Eye (tissue), 1 donor: ENCODE measurements at regions not wholly inside any gene's neighbourhood (a gene's known extent, or its start where the extent isn't known, plus 50 kb on each side); places are given as distances from the start of the nearest gene placed in this dataset.

Experiments
- DNase-seq: peaks from one replicate; pipeline ENCODE4 v3.0.0-alpha.2; 2015

DNA sequence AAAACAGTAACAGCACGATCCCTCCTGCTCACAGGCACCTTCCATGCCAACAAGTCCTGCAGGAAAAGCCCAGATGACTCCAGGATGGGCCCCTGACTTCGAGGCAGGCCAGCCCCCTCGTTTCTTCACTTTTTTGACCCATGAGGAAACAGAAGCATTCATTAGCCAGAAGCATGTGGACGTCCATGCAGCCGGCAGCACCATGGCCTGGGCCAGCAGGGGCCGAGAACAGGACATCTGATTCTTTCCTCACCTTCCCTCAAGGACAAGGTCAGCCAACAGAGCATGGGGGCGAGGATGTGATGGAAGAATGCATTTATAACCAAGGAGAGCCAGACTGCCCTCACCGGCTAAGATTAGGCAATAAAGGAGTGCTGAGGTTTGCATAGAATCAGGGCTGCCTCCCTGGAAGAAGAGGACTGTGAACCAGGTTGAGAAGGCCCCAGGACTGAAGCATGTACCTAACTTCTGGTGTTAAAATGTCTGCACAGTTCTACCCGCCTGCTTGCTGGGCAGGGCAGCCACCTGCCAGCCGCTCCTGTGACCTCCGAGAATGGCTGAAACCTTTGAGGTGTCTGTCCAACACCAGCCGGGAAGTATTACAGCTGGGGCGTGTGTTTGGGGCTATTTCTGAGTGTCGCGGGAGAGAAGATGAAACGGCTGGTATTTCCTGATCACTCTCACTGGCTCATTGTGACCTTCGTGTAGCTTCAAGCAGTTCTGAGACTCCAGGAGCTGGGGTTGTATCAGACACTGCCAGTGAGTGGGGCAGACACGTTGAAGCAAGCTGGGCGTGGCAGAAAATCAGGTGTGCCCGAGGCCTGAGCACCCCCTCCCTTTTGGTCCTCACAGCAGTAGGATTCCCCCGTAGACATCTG, 94.0 kb upstream of the TNRC6C start:
- no peak for DNase-seq

DNA sequence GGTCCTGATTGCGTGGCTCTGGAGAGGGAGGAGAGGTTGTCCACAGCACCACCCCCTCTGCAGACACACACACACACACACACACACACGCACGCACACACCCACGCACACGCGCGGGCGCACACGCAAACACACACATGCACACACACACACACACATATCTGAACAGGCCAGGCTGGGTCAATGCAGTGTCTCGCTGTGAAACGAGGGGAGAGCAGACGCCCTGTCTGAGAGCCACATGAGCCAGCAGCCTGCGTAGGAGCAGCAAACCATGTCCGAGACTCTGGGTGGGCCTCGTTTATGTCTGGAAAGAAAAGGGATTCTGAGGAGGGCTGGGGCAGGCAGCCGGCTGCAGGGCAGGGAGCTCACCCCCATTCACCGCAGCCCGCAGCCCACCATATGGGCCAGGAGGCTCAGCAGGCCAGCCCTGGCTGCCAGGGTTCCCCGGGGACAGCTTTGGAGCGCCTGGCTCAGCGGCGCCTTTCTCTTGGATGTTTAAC, 93.3 kb upstream of the TNRC6C start:
- DNase-seq, result peak; percentile 67

GRCh38 chr17:77865716-77866115, 92.8 kb upstream of the TNRC6C start:
- DNase-seq, result no peak

DNA sequence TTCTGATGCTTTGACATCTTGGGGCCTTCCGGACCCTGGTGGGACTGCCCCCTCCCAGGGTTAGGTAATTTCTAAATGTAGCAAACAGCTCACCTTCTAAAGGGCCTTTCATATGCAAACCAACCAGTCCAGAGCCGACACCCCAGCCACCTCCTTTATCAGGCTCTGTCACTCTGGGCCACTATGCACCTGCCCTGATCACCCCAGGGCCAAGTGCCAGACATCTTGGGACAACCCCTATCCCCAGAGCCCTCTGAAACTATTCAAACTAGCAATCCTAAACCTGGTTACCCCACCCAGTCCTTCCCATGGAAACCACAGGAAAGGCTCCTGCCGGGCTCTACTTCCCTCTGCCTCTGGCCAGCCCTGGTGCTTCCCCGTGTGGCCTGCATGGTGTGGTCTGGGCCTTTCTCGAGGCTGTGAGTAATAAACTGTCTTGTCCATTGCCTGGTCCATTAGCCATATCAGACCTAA, 91.2 kb upstream of the TNRC6C start:
- DNase-seq, result no peak

GRCh38 chr17:77867976-77868713, 90.4 kb upstream of the TNRC6C start:
- DNase-seq, result no peak

DNA sequence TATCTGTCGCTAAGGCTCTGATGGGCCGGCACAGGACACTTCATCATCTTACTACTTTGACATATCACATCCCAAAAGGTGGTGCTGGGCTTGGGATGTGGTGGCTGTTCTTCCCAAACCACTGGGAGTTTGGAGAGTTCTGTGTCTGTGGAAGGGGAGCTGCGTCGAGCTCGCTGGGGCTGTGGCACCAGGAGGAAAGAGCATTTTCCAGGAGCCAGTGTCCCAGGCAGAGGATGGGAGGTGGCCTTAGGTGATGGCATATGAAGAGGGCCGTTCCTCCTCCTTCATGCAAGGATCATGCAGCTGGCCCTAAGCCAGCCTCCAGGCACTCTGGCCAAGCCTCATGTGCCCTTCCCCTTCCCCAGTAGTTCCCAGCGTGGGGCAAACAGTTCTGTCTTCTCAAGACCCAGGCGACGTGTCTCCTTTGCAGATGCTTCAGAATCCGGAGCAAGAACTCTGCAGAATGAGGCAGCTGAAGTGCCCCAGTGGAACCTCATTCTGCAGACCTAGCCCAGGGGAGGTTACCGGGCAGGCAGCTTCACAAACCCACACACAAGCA, 89.4 kb upstream of the TNRC6C start:
- DNase-seq, result no peak

DNA sequence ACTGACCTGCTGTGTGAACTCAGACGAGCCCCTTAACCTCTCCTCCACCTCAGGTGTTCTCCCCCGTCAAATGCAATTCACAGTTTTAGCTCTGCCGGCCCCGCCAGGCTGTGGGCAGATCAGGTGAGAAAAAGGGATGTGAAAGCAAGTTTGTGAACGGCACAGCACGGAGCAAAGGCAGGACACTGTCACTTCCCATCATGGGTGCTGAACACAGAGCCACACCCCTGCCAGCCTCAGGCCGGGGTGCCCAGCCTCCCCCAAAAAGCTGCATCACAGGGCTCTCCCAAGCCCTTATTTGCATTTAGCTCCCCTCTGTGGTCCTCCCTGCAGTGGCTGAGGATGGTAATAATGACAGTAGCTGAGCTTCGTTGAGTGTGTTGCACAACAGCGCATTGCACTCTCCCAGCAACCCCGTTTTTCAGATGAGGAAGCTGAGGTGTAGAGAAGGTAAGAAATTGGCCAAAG, 88.8 kb upstream of the TNRC6C start:
- no peak for DNase-seq

DNA sequence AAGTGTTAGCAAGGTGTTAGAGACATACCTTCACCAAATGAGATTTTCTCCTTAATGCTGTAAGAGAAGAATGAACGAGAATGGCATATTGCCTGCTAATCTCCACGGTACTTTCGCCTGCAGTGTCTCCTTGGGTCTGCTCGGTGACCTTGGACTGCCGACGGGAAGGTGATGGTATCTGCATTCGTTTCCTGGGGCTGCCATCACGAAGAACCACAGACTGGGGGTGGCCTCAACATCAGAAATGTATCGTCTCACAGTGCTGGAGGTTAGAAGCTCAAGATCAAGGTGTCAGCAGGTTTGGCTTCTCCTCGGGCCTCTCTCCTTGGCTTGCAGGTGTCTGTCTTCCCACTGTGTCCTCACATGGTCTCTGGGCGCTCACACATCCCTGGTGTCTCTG, 86.3 kb upstream of the TNRC6C start:
- DNase-seq, result no peak

- no peak for DNase-seq
Observed at GRCh38 chr17:77872714-77873499, 85.6 kb upstream of the TNRC6C start.

DNA sequence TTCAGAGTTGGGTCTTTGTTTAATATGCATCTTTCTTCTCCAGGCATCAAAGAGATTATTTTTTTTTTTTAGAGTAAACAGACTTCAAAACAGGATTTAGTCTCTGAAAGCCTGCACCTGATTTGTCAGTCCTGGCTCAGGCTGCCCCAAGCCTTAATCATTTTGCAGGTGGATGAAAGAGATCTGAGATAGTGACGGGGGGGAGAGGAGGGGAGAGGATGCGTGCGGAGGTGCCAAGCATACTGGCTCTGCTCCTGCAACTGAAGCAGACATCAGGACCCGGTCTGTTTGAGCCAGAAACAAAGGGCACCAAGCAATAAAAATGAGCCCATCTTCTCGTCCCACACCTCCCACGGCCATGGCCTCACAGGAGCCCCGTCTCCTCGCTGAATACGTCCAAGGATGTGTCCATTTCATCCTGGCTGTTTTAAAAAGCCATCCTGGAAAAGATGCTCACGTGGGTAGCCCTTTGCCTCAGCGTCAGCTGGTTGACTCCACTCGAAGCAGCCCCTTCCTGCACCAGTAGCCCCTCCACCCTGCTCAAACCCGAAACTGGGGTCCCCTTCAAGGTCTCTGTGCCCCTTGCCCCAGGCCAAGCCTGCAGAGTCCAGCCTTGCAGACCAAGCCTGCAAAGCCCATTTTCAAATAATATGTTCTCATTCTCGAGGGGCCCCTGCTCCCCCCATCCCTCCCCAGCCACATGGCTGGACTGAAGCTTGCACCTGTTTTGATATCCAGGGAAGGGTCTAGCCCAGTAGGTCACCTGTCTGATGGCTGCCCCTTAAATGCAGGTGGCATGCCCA, 84.8 kb upstream of the TNRC6C start:
- no peak for DNase-seq

GRCh38 chr17:77874303-77875050, 84.0 kb upstream of the TNRC6C start:
- DNase-seq, result no peak

DNA sequence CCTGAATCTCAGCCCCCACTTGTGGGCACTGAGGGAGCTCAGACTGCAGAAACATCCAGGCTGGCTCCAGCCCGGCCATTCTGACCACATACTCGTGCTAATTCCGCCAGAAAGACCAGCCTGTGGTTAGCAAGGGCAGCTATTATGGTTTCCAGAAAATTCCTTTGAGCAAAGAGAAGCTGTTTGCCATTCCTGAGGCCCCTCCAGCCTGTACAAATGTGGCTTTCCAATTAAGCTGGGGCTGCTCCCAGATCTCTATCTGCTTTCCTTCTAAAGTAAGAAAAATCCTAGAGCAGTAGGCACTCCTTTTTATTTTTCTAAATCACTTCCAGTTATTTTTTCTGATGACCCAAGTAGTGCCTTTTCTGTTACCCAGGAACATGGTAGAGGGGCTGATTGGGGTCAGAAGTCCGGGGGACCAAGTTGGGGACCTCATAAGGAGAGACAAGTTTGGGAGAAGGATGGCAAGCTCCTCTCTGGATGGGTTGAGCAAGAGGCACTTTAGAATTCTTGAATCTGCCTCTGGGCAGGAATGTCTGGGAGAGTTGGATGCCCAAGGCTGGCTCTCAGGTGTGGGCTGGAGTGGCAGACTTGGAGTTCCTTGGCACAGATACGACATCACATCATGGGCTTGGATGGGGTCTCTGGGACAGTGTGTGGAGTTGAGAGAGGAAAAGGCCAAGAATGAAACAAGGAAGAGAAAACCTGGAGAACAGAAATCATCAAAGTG, 83.3 kb upstream of the TNRC6C start:
- no peak for DNase-seq

- no peak for DNase-seq
Observed at GRCh38 chr17:77875881-77876509, 82.5 kb upstream of the TNRC6C start.

GRCh38 chr17:77877036-77877435, 81.5 kb upstream of the TNRC6C start:
- no peak for DNase-seq

- no peak for DNase-seq
Observed at GRCh38 chr17:77877646-77878355, 80.7 kb upstream of the TNRC6C start.

- no peak for DNase-seq
Observed at GRCh38 chr17:77879226-77879895, 79.1 kb upstream of the TNRC6C start.

DNA sequence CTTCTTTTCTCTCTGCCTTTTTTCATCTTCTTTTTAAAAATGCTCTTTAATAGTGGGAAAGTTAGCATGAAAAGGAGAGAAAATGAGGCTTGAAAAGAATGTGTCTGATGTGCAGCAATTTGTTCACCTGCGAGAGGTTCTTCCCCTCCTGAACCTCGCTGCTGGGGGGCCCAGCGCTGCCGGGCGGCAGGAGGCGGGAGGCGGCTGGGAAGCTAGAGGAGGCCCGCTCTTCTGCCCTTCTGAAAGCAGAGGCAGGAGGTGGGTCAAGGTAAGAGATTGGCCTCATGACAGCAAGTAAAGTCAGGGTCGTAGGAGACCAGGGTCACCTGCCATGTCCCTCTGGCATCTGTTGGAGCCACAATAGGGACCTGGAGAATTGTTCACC, 78.6 kb upstream of the TNRC6C start:
- DNase-seq, result no peak

DNA sequence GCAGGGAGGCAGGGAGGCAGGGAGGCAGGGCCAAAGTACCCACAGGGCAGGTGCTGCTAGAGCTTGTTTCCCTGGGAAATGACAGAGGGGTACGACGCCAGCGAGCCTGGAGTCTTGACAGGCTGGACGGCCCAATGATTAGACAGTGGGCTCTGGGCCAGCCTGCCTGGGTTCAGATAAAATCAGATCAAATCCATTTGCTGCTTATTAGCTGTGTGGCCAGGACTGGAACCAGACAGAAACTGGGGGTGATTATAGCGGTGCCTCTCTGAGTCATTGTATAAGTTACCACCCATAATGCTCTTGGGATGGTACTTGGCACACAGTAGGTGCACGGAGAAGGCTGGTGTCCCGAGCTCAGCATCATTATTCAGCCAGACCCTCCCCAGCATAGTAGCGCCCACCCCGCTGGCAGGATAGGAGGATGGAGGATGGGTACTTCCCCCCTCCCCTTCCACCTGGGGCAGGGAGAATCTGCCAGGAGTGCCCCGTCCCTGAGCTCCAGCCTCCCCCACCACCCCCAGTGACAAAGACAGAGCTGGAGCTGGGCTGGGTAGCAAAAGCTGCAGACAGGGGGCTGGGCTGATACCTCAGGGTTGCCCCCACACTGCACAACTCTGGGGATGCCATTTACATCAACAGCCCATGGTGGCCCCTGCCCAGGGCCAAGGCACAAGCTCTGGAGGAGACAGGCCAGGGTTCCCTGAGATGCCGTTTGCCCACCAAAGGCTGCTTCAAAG, 77.6 kb upstream of the TNRC6C start:
- no peak for DNase-seq
